Stimulated activated CD8-positive, alpha-beta memory T cell treated with anti-CD3 and anti-CD28 coated beads, Interleukin-12 subunit alpha, Interleukin-12 subunit beta, amount 100 ng/mL, for 1 hour (primary cell): ENCODE measurements at regions not wholly inside any gene's neighbourhood (a gene's known extent, or its start where the extent isn't known, plus 50 kb on each side); places are given as distances from the start of the nearest gene placed in this dataset.

ENCODE experiments used
- DNase-seq: peaks from one replicate; pipeline ENCODE4 v3.0.0-alpha.2; 2020; ENCODE audit warnings: low read depth

DNA sequence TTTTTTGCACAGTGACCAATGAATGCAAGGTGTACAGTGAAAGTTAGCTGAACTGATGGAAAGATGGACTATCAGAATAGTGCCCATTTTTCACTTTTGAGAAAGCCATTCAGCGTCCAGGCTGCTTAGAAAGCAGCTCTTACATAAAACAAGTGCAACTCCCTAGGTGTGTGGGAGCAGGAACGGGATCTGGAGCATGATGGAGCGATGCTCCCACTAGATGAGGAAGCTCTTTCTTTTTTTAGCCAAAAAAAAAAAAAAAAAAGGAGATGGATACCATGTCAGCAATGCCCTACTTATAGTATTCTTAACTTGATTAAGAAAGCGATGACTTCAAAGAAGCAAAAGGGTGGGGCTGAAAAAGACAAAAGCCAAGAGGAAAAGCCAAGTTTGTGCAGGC, 925.5 kb downstream of the GATA3 start:
- DNase-seq: no peak

DNA sequence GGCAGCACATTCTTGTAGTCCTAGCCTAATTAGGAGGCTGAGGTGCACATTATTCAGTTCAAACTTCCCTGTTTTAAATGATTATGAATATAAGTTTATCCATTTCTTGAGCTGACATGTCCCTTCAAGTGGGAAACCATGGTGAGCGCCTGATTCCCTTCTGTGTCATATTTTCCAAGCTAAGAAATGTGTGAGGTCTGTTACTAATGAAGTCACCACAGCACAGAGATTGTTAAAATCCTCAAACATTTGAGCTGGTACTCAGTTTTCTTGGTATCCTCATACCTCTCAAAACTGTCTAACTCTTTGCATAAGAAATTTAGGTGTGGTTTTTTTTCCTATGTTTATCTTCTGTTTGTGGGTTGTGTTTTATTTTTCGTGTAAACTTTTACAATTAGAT, 926.8 kb downstream of the GATA3 start:
- DNase-seq: no peak

DNA sequence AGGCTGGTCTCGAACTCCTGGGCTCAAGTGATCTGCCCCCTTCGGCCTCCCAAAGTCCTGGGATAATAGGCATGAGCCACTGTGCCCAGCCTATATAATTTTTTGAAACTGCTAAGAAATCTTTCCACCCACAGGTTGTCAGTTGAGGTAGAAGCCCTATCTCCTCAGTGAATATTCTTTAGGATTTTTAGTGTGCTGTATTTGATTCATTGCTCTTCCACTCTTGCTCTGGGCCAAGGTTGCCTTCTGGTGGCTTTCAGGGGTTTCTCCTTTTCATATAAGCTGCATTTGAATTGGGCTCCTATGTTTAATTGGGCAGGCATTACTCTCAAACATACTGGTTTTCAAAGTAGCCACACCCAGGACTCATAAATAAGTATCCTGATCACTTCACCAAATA, 931.2 kb downstream of the GATA3 start:
- no peak for DNase-seq

DNA sequence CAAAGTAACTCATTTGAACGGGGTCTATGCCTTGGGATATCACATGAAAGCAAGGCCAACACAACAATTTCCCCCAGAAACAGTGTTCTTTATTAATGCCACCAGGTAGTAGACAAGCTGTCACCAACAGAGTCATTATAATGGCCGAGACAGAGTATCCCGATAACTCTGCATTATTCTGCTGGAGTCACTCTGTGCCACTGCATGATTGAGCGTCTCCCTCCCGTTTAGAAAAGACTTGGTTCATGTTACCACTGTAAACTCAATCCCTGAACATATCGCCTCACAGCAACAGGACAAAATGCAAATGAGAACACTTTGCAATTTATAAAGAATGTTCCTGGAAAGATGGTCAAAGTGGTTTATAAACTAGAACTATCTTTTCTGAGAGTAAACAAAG, 932.5 kb downstream of the GATA3 start:
- DNase-seq: no peak

DNA sequence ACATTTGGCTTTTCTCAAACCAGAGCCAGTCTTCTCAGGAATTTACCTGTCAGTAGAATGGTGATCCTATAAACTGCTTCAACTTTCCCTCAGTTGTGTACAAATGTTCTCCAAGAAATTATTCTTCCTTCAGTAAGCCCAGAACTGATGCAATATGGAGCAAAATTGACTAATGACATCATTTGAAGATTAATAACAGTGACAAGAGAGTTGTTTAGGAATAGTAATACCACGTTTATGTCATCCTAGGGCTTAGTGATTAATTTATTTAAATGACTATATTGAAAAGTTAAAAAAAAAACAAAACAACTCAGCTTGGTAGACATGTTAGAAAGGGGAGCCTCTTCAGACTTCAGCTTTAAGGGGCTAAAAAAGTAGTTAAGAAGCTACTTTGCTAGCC, 933.2 kb downstream of the GATA3 start:
- DNase-seq: no peak

DNA sequence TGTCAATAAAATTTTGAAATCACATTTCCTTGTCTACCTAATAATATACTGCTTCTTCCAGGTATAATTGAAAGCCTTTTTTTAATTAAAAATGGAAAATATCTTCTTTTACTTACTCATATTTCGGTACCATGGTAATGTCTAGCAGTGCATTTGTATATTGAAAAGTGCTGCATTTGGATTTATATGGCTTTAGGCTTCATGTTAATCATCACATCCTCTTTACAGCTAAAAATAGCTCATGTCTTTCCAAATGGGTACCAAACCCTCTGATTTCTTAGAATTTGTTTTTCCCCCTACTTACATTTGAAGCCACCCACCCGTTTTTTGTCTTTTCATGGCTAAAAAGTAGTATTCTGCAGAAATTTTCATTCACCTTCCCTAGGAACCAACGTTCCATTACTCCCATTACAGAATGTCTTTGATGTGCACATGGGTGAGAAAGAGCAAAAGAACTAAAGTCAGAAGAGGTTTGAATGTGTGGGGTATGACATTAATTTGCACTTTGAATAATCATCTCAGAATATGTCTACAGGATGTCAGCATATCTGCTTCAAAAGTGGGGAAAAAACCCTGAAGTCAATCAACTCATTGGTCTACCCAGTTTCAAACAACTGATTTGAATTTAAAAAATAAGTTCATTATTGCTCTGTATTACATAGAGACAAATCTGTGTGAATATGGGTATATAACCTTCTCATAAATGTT, 935.9 kb downstream of the GATA3 start:
- DNase-seq: no peak

DNA sequence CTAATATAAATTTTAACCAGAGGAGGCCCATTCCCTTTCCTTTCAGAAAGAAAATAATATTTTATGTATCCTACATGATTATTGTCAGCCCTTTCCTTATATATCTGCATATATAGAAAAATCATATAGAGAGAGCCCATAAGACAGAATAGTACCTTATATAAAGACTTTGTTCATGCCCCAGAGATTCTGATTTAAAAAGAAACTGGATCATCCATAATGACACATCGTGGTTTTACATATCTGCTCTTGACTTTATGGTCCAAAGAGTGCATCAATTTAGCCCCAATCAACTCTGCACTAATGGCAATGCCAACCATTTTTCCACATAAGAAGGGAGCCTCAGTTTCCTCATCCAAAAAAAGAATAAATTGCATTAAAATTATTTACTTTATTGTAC, 937.5 kb downstream of the GATA3 start:
- DNase-seq: no peak

DNA sequence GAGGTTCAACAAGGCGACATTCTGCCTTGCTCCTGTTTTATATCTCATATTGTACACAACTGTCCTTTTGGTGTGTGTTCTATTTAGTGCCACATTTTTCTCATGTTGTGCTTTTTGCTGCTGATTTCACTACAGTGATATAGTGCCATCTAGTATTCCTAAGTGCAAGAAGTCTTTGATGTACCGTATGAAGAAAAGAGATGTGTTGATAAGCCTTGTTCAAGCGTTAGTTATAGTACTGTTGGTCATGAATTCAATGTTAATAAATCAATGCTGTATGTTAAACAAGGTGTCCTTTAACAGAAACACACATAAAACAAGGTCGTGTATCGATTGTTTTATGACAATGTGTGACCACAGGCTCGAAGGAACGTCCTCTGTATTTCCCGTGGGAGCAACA, 939.4 kb downstream of the GATA3 start:
- DNase-seq: no peak

DNA sequence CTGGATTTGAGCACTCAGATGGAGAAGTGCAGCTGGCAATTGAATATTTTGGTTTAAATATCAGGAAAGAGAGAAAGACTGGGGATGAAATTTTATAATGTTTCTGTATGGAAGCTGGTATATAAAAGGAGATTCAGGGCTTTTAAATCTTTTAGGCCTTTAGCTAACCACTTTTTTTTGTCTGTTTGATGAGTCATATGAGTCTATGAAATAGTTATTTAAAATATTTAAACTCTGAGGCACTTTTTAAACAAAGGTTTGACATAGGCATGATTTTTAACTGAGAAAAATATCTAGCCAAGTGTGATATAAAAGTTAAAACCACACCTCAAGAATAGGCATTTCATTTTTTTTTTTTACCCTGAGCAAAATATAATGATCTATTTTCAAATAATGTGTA, 944.3 kb downstream of the GATA3 start:
- DNase-seq: no peak

DNA sequence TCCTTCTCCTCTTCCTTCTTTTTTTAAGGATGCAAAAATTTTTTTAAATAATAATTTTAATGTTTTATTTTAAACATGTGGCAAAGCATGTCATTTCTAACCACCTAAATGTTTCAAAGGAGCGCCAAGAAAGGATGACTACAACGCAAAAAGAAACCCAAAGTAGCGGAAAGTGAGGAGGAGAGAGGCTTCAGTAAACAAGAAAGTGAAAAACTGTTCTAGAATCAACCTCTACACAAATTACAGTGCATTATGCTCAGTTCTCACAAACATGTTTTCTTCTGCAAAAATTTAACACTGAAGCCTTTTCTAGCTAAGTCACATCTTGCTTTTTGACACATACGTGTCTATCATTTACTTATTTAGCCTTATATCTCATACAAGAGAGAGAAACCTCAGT, 948.6 kb downstream of the GATA3 start:
- no peak for DNase-seq

DNA sequence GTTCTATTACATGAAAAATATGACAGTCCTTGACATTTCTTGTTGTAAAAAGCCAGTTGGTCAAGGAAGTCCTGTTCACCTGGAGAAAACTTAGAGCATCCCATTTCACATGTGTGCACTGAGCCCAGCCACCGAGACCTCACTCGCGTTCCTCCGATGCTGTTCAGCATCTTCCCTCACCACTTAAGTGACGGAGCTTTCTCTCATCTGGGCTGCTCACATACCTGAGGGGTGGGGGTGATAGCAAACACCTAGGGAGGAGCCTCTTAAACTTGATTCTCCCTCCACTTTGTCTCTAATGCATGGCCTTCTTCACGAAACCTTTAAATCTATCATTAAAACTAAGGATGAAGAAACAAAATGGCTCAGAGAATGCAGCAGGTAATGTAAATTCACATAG, 950.2 kb downstream of the GATA3 start:
- no peak for DNase-seq

DNA sequence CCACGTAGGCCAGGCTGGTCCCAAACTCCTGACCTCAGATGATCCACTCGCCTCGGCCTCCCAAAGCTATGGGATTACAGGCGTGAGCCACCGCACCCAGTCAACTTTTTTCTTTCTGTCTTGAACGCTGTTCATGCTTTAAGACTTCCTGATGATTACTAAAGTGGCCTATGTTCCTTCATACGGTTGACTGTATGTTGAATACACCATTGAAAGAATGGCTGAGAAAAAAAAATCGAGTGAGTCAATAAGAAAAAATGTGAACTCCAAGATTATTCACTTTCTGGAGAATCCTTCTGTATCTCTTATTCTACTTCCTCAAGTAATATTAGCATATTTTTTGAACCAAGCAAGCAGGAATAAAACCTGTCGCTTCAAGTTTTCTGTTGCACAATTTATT, 955.0 kb downstream of the GATA3 start:
- DNase-seq: no peak

DNA sequence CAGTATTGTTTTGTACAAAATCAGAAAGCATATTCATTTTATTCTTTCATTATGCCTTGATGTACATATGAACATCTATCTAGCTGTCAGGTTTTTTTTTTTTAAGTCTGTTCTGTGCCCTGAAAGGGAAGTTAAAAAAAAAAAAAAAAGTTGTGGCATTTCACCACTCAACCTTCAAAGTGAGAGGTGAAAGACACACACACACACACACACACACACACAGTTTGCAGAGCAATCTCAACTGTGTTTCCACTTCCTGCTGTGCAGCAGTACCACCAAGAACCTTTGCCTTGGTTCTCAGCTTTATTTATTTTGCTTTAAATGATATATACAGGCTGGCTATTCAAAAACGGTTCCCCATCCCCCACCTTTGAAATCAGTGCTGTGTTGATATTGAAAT, 955.6 kb downstream of the GATA3 start:
- no peak for DNase-seq

DNA sequence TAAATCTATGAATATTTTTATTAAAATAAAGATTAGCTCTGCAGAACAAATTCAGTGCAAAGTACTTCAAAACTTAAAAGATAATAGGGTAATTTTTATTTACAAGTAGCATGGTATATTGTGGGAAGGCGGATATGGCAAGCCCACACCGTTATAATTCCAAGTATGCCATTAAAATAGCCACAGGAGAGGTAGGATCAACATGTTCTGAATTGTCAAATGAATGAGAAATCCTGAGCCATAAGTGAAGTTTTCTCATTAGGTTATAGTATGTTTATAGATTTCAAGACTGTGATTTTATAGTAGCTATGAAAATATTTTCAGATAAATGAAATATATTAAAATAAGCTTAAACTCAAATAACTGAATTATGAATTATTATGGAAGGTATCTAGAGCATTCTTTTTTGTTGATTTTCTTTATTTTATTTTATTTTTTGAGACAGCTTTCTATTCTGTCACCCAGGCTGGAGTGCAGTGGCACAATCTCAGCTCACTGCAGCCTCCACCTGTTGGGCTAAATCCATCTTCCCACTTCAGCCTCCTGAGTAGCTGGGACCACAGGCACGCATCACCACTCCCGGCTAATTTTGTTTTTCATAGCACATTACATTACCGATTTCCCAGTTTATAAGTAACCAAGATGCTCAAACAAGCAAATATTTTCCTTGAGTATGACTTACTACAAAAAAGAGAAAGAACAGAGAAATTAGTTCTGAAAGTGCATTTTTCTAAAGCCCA, 956.6 kb downstream of the GATA3 start:
- DNase-seq: no peak

DNA sequence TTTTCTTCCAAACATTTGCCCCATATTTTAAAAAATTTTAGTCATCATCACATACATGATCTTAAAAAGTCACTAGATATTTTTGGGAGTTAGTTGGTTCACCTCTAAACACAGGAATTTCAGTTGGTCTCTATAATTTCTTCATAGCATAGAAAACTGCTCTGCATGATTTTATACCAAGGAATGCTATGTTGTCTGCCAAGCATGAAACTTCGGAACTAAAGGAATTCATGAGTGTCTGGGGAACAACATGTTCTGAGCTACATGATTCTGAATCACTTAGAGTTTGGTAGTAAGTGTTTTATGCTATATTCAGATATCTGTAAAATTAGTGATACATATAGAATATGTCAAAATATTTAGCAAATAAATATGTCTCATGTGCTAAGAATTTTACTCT, 957.8 kb downstream of the GATA3 start:
- no peak for DNase-seq

DNA sequence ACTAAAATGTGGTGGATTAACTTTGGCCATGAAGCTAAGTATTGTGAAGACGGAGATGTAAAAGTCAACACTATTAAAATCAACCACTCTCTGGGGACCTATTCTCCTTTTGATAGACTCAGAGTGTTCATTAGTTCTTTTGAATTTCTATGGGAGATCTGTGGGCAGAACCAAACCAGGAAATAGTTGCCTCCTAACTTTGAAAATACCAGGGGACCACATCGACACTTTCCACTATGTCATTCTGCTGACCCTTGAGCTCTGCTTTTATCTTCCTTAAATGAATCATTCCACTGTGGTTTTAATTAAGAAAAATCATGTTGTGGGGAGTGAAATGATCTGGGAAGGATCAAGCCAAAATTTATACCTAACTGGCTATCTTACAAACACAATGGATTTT, 960.5 kb downstream of the GATA3 start:
- no peak for DNase-seq

DNA sequence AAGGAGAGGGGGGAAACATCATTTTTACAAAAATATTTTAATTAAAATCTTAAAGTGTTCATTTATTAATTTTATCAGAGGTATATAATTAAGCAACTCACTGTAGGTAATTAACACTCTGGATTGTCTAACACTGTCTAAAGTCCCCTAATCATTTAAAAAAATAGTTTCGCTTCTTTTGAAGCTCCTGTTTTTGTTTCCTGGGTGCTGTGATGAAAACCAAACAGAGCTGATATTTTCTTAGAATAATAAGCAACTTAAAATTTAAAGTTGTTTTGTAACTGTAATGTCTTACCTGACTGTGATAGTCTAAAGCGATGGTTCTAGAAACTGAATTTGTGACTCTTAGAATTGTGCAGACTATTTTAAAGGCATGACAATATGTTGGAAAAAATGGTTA, 961.0 kb downstream of the GATA3 start:
- DNase-seq: no peak

DNA sequence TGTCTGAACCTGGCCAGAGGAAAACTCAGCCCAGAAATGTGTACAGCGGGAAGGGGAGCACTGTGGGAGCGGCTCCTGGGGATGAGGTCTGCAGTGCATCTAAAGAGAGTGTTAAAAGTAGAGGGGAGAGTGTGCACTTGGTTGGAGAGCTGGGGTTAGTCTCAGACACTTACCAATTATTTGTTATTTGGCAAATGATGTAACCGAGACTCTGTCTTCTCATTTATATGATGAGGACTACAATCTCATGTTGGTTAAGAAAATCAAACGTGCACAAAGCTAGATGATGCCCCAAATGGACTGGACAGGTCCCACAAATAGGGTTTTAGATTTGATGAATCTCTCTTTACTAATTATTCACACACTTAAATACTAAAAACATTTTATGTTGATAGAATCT, 962.4 kb downstream of the GATA3 start:
- no peak for DNase-seq

DNA sequence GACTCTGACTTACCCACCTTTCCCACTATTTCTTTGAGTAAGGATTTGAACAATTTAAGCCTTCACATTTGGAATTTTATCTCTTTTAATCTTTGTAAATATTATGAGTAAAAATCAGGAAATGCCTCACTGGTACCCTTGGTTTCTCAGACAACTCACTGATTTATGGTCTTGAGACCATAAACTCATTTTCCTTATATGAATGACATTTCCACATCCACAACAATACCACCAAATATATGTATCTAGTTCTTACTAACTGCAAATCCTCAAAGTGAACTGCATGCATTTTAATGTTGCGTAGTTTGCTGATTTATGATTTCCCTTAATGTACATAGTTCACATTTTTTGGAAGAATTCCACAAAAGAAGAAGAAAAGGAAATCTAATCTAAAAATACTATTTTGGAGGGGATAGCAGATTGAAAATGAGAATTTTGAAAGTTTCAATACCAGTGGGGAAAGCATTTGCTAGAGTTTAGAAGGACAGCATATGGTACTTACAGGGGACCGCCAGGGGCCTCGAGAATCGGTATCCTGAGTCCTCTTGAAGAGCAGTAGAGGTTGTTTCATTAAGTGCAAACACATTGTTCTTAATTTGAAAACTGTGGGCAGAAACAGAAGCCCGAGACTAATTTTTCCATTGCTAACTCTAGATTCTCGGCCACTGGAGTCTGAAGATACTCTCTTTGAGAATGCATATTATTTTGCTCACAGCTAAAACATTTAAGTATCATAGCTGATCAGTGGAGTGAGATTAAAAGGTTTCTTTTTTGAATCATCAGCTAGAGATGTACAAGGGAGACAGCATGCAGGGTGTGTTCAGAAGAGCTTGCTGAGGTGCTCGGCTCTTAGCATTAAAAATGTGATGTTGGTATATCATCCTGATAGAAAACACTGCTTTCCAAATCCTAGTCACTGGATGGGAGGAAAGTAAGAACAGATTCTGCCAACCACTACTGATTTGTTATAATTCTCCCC, 964.0 kb downstream of the GATA3 start:
- DNase-seq: no peak

DNA sequence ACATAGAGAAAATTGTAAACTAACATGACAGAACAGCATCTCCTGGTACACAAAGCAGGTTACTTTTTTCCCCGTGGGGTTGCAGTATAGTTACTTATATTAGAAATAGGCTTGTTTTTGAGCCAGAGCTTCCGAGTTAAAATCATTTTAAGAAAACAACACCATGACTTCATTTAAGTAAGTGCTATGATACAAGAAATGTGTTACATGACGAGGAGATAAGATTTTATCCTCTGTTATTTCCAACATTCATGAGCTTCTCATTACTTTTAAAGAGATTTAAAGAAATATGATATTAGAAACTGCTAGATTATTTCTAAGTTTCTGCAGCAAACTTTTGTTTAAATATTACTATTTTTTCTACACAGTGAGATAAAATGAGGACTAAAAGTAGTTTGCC, 968.7 kb downstream of the GATA3 start:
- DNase-seq: no peak

DNA sequence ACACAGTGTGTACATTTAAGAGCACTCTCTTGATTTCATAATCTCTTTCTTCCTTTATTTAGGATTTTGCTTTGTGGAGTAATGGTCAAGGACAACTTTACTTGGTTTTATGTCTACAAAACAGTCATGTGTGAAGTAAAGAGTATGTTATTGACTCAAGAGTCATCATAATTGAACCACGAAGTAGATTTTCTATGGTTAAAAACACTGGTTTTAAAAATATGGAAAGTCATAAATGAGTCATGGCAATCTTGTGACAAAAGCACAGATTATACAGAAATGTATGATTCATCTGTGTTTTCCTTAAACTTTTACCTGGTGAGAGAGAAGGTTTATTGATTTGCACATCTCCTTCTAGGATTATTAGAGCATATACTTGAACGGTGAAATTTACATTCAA, 969.7 kb downstream of the GATA3 start:
- no peak for DNase-seq

DNA sequence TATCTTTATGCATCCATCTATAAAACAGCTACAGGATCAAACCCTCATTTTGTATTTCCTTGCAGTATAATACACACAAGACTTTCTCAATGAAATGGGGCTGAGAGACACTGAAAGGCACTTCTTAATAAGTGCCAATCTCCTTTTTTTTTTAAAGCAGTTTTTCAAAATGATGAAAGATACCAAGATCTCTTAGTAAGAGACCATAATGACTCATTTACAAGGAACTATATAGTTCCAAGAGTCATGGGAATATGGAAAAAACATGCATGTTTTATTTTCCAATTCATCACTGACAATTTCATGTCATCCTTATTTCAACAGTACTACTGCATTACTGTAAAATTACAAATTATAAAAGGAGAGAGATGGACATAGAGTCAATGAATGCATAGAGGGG, 973.7 kb downstream of the GATA3 start:
- no peak for DNase-seq

DNA sequence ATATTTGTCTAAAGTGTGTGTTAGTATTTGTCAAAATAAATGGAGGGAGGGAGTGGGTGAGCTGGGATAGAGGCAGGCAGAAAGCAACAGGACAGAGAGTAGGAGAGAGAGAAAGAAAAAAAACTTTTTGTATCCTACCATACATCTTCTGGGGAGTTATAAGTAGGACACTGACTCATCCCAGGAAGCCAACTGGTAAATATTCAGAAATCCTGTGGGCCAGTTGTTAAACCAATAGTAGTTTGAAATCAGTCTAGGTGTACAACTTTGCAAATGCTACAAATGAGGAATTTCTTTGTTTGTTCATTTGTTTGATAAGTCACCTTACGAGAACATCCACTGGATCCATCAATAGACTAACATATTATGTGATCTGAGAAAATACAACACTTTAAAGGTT, 980.9 kb downstream of the GATA3 start:
- DNase-seq: no peak
